Fibroblast of lung (primary cell): ENCODE measurements at regions not wholly inside any gene's neighbourhood (a gene's known extent, or its start where the extent isn't known, plus 50 kb on each side); places are given as distances from the start of the nearest gene placed in this dataset.

Experiments
- CTCF ChIP-seq, 2 donors: IDR thresholded peaks in 1 of 2; conservative IDR thresholded peaks in 1 of 2; 1 replicate in 1 of 2; 2 replicates in 1 of 2; pipeline ENCODE4 v1.5.1; 2011 to 2012; ENCODE audit warnings: low read length in 2 of 2, control low read depth in 1 of 2, inconsistent platforms in 1 of 2, low read depth in 1 of 2, mild to moderate bottlenecking in 1 of 2
- EZH2 ChIP-seq: IDR thresholded peaks from 2 replicates; pipeline ENCODE4 v1.5.1; 2012; ENCODE audit warnings: low read length, control low read depth, mild to moderate bottlenecking; ENCODE audit errors: missing control alignments

GRCh38 chr1:118381197-118381869, 196.3 kb upstream of the SPAG17 start:
- TF ChIP-seq EZH2, result no peak
- TF ChIP-seq CTCF (conservative IDR thresholded peaks at IDR 0.05 in 1 of 2, IDR thresholded peaks at IDR 0.05 in 1 of 2; ENCODE audit: low read depth in 1 of 2, low read length in 2 of 2), result no peak
